HUES64 (cell line): ENCODE measurements at regions not wholly inside any gene's neighbourhood (a gene's known extent, or its start where the extent isn't known, plus 50 kb on each side); places are given as distances from the start of the nearest gene placed in this dataset.
A peak's percentile ranks its signal among the peaks of the same experiment; 100 is the strongest.

Experiments used
- H3K27ac ChIP-seq: 2 replicates; pipeline ENCODE4 v1.7.0; 2013; ENCODE audit warnings: low read depth, low read length, inconsistent platforms
- H3K27me3 ChIP-seq: 2 replicates; pipeline ENCODE4 v1.6.1; 2013; ENCODE audit warnings: mild to moderate bottlenecking, low read length; ENCODE audit not compliant: insufficient read depth
- H3K36me3 ChIP-seq: 2 replicates; pipeline ENCODE4 v1.6.1; 2013; ENCODE audit warnings: mild to moderate bottlenecking, low read length; ENCODE audit not compliant: insufficient read depth
- H3K4me1 ChIP-seq: 2 replicates; pipeline ENCODE4 v1.6.1; 2013; ENCODE audit warnings: mild to moderate bottlenecking, low read length, moderate library complexity; ENCODE audit not compliant: insufficient read depth
- H3K4me3 ChIP-seq: 2 replicates; pipeline ENCODE4 v1.5.1; 2013; ENCODE audit warnings: mild to moderate bottlenecking, low read length, moderate library complexity
- H3K9ac ChIP-seq: 2 replicates; pipeline ENCODE4 v1.6.1; 2013; ENCODE audit warnings: mild to moderate bottlenecking, low read depth, low read length
- H3K9me3 ChIP-seq: 2 replicates; pipeline ENCODE4 v1.6.1; 2013; ENCODE audit warnings: low read depth, low read length; ENCODE audit not compliant: insufficient read depth
- WGBS: fragments of 150-250, 120-280 bp; methylation state at CpG from one replicate; pipeline ENCODE4 v1.1.7; 2013; ENCODE audit warnings: missing lambda C conversion rate; 5-methylcytosine and 5-hydroxymethylcytosine counted together

DNA sequence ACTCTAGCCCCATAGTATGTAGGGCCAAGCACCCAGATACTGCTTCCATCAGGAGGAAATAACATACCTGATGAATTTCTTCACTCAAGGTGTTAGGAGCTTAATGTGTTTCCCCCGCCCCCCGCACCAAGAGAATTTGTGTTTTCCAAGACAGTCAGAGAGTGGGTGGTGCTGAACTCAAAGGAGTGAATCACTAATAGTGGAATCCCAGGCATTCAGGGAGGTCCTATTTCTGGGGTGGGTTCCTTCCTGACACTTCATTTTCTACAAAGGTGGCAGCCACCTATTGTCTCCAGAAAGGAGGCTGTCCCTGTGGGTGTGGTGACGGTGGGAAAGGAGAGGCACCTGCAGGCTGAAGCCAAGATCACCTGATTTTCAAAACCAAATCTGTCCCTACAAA, 50.8 kb upstream of the ELF5 start:
- no peaks in the 10 kb centered on the region for H3K27me3 ChIP-seq
- peaks cover 10% of the 10 kb centered on the region; the same call in 1 of the 2 replicates for H3K4me1 ChIP-seq
- WGBS, result 79% methylated on average over 3 of the region's 3 CpGs
- no peaks in the 10 kb centered on the region for H3K9me3 ChIP-seq
- H3K27ac ChIP-seq, result no peak overlapping the region
- H3K9ac ChIP-seq, result no peak overlapping the region
- no peak overlapping the region for H3K4me3 ChIP-seq
- no peaks in the 10 kb centered on the region for H3K36me3 ChIP-seq

DNA sequence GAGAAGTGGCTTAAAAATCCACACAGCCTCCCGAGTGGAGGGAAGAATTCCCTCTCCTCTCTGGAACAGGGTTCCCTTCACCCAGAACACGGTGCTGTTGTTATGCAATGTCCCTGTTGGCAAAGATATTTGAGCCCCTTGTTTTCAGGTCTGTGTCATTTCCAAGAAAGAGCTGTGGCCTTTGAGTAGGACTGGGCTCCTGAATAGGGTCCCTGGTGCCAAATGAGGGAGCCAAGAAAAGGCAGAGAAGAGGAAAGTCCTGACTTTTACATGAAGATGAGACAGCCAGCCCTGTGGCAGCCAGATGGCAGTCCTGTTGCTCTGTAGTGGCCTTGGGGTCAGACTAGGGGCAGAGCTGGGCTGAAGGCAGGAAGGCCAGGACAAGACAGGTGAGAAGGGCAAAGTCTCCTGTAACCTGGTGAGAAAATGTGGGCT, 51.2 kb upstream of the ELF5 start:
- H3K4me1 ChIP-seq, result peaks cover 10% of the 10 kb centered on the region; the same call in 1 of the 2 replicates
- H3K9me3 ChIP-seq, result no peaks in the 10 kb centered on the region
- 29% methylated on average over 2 of the region's 2 CpGs for WGBS
- H3K27ac ChIP-seq, result 0 out of 2 replicates have a peak overlapping the region, but pooled peaks have one; percentile 20
- H3K27me3 ChIP-seq, result no peaks in the 10 kb centered on the region
- H3K9ac ChIP-seq, result no peak overlapping the region
- H3K4me3 ChIP-seq, result no peak overlapping the region
- H3K36me3 ChIP-seq, result no peaks in the 10 kb centered on the region

DNA sequence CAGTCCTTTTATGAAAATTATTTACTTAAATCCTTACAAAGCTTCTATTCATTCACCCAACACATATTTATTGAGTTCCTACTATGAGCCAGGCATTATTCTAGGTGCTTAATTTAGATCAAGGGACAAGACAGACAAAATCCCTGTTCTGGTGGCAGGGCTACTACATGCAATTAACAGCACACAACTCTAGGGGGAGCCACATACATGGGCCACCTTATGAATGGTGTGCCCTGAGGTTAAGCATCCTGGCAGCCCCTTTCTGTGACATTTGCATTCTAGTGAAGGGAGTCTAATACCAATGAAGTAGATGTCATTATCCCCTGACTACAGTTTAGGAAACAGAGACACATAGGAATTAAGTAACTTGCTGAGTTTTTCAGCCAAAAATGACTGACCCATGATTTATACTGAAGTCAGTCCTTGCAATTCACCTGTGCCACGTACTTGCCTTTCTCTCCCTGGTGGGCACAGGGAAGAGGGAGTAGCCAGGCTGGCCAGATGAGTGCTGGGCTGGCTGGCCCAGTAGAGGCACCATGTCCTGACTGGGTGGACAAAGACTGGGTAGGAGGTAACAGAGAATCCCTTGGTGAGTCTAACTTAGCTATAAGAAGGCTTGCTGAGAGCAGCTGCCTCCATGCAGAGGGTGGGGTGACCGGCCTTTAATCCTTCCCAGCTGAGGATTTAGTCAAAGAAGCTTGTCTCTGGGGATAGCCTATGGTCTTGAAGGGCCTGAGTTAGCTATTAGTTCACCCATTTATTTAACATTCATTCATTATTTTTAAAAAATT, 52.0 kb upstream of the ELF5 start:
- Histone ChIP-seq H3K27ac (no peak overlapping the region), H3K4me3 (no peak overlapping the region), H3K9me3 (no peaks in the 10 kb centered on the region), H3K9ac (no peak overlapping the region), H3K4me1 (peaks cover 10% of the 10 kb centered on the region; the same call in 1 of the 2 replicates), H3K36me3 (no peaks in the 10 kb centered on the region), H3K27me3 (no peaks in the 10 kb centered on the region)
- WGBS, result 87% methylated on average over 2 of the region's 2 CpGs

DNA sequence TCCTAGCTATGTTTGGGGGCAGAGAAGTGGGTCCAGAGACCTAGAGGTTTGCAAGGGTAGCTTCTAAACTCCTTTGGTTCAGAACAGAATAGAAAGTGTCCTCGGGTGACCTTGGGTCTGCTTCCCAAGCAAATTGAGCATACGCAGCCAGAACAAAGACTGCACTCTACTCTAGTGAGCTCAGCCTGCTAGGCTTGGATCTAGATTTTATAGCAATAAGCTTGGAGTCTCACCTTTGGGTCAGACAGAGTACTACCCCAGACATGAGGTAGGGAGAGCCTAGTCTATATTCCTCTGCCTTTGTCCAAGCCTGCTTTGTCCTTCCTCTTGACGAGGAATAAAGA, 52.6 kb upstream of the ELF5 start:
- H3K27me3 ChIP-seq, result no peaks in the 10 kb centered on the region
- H3K9me3 ChIP-seq, result no peaks in the 10 kb centered on the region
- H3K27ac ChIP-seq, result no peak overlapping the region
- H3K4me3 ChIP-seq, result no peak overlapping the region
- WGBS, result 92% methylated on average over 3 of the region's 3 CpGs
- H3K4me1 ChIP-seq, result peaks cover 10% of the 10 kb centered on the region; the same call in 1 of the 2 replicates
- H3K9ac ChIP-seq, result no peak overlapping the region
- no peaks in the 10 kb centered on the region for H3K36me3 ChIP-seq

DNA sequence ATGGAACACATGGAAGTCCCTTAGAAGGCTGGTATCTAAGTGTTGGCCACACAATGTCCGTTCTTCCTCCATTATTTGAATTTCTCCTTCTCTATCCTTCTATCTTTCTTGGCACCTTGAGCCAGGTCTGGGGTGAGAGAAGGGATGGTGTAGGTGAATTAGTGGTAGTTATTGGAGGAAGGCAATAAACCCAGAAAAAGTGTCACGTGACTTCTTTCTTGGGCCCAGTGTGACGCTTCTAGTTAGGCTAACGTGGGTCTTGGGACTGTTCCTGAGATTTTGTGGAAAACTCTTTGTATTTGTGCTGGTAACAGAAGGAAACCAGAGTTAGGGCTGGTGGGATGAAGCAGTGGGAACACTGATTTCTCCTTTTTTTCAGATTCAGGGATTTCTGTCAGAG, 53.1 kb upstream of the ELF5 start:
- no peak overlapping the region for H3K27ac ChIP-seq

DNA sequence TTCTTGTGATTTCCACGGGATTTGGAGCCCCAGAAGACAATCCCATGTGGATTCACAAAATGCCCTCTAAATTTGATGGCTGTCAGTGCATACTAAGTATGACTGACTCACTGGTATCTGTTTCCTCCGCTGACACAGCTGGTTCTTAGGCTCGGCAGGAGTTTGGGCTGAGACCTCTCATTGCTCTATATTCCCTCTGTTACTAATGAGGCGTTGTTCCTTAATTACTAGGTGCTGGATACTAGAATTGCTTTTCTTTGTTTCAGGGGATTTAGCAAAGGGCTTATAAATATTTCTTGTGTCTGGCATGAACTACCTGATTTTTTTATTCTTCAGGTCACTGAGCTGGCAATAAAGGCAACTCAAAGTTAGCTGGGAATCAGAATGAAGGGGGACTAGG, 53.2 kb upstream of the EHF start:
- 72% methylated on average over 4 of the region's 4 CpGs for WGBS
- Histone ChIP-seq H3K9ac (no peak overlapping the region), H3K36me3 (no peaks in the 10 kb centered on the region), H3K4me1 (peaks cover 10% of the 10 kb centered on the region; the same call in 1 of the 2 replicates), H3K9me3 (no peaks in the 10 kb centered on the region), H3K27me3 (no peaks in the 10 kb centered on the region), H3K4me3 (no peak overlapping the region), H3K27ac (no peak overlapping the region)

More for the DNA sequence above, 53.1 kb upstream of the ELF5 start:
- Histone ChIP-seq H3K36me3 (no peaks in the 10 kb centered on the region), H3K9me3 (no peaks in the 10 kb centered on the region), H3K9ac (no peak overlapping the region), H3K27me3 (no peaks in the 10 kb centered on the region), H3K4me1 (peaks cover 10% of the 10 kb centered on the region; the same call in 1 of the 2 replicates), H3K4me3 (no peak overlapping the region)
- 96% methylated on average over 4 of the region's 4 CpGs for WGBS

DNA sequence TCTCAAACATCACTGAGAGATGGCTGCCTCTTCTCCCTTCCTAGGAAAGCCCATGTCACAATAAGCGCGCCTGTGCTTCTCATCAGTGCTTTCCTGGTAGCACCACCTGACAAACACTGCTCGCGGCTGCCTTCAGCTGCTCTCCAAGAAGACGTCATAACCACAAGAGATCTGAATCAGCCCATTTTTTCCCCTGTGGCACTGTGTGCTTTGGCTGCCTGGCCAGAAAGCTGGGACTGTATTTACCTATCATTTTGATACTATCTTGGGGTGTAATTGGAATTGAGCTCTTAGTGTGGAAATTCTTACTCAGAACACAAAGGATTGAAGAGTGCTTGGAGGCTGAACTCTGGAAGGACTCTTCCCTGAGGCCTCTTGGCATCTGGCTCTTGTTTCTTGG, 50.3 kb upstream of the EHF start:
- no peak overlapping the region for H3K4me3 ChIP-seq
- H3K36me3 ChIP-seq, result no peaks in the 10 kb centered on the region
- H3K4me1 ChIP-seq, result no peaks in the 10 kb centered on the region
- 96% methylated on average over 5 of the region's 5 CpGs for WGBS
- H3K9me3 ChIP-seq, result no peaks in the 10 kb centered on the region
- no peak overlapping the region for H3K27ac ChIP-seq
- no peaks in the 10 kb centered on the region; the same call in 1 of the 2 replicates for H3K27me3 ChIP-seq
- H3K9ac ChIP-seq, result no peak overlapping the region
